Posterior vena cava (tissue), 2 donors: ENCODE measurements at regions not wholly inside any gene's neighbourhood (a gene's known extent, or its start where the extent isn't known, plus 50 kb on each side); places are given as distances from the start of the nearest gene placed in this dataset.
"Not testable (repeated sequence)": the region's sequence is repeated elsewhere in the genome, so short reads cannot be mapped to it uniquely, and the experiment has no call there.

Experiments used
- DNase-seq: peaks from one replicate; pipeline ENCODE4 v3.0.0-alpha.2; 2020; ENCODE audit warnings: low spot score
- intact Hi-C, 2 donors: fragments of 100-400 bp; cut with DNase I; formaldehyde crosslinking; loops; one replicate each; pipeline versions ENCODE4 v1.14.1 to v1.14.2; 2022 to 2023
- donor health status: DM: yes; HTN: yes; CAD: no.
- donor health status: DM: yes; HTN: yes; CAD: no.

GRCh38 chr4:134807231-134807745 is 605.7 kb upstream of the PABPC4L start:
- DNase-seq, result no peak
- intact Hi-C loops, result no loop called here

DNA sequence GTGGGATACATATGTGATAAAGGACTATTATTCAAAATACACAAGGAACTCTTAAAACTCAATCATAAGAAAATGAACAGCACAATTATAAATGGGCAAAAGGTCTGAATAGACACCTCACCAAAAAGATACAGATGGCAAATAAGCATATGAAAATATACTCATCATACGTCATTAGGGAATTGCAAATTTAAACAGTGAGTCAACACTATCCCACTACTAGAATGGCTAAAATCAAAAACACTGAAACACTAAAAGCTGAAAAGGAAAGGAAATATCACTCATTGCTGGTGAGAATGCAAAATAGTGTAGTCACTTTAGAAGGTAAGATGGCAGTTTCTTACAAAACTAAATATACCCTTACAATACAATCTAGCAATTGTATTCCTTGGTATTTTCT is 597.0 kb upstream of the PABPC4L start:
- intact Hi-C loops, result no loop called here

DNA sequence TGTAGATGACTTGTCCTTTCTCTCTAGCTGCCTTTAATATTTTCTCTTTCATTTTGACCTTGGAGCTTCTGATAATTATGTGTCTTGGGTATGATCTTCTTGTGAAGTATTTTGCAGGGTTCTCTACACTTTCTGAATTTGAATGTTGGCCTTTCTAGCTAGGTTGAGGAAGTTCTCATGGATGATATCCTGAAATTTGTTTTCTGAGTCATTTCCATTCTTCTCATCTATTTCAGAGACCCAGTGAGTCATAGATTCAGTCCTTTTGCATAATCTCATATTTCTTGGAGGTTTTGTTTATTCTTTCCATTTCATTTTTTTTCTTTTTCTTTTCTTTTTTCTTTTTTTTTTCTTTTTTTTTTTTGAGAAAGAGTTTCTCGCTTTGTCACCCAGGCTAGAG is 585.7 kb upstream of the PABPC4L start:
- no peak for DNase-seq
- intact Hi-C loops, result no loop called here

More for the DNA sequence above, 597.0 kb upstream of the PABPC4L start:
- DNase-seq, result no peak

DNA sequence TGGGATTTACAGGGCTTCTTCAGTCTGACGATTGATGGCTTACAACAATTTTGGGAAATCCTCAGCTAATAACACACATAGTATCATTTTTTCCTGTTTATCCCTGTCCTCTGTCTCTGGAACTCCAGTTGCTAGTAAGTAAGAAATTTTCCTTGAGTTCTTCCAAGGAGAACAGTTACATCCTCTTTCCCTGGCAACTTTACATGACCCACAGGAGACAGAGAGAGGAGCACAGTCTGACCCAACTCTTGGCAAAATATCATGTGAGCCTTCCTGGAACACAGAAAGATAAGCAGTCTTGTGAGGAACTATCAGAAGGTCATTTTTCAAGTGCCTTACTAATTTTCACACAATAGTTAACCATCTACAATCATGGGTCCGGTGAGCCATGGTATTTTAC is 578.7 kb upstream of the PABPC4L start:
- intact Hi-C loops, result no loop called here
- no peak for DNase-seq

GRCh38 chr4:134777606-134778005 is 576.0 kb upstream of the PABPC4L start:
- intact Hi-C loops, result no loop called here
- no peak for DNase-seq

- peak; percentile 70 for DNase-seq
- intact Hi-C loops, result no loop called here
Measured at GRCh38 chr4:134773497-134774000, 572.0 kb upstream of the PABPC4L start.

DNA sequence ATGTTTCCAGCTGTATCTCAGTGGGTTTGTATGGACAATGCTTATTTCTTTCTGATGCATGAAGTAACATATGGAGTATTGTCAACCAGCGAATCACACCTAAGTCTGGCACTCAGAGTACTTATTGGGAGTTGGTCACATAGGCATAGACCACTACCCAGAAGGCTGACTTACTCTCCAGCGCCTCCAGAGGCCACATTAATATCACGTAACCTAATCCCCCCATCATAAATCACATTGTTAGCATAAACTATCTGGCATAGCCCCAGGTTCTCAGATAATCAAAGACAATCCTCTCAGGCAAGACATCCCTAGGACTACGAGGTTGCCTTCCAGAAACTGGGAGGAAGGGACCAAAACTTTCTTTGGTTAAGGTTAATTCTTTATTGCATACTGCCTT is 560.5 kb upstream of the PABPC4L start:
- intact Hi-C loops, result no loop called here
- no peak for DNase-seq

GRCh38 chr4:134756421-134756820 is 554.8 kb upstream of the PABPC4L start:
- DNase-seq, result no peak
- intact Hi-C loops, result no loop called here

GRCh38 chr4:134754301-134755019 is 552.9 kb upstream of the PABPC4L start:
- intact Hi-C loops, result no loop called here

GRCh38 chr4:134753390-134753789 is 551.8 kb upstream of the PABPC4L start:
- no peak for DNase-seq
- intact Hi-C loops, result no loop called here

More at GRCh38 chr4:134754301-134755019, 552.9 kb upstream of the PABPC4L start:
- no peak for DNase-seq

GRCh38 chr4:134747108-134747805 is 545.7 kb upstream of the PABPC4L start:
- intact Hi-C loops, result no loop called here
- DNase-seq, result no peak

DNA sequence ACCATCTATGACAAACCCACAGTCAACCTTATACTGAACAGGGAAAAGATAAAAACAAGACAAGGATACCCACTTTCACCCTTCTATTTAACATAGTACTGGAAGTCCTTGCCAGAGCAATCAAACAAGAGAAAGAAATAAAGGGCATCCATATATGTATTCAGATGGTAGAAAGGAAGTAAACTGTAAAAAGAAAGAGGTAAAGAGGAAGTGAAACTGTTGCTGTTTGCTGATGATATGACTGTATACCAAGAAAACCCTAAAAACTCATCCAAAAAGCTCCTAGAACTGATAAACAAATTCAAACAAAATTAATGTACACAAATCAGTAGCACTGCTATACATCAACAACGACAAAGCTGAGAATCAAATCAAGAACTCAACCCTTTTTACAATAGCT is 538.7 kb upstream of the PABPC4L start:
- intact Hi-C loops, result no loop called here
- no peak for DNase-seq

GRCh38 chr4:134735901-134736300 is 534.3 kb upstream of the PABPC4L start:
- intact Hi-C loops, result no loop called here
- DNase-seq, result no peak

DNA sequence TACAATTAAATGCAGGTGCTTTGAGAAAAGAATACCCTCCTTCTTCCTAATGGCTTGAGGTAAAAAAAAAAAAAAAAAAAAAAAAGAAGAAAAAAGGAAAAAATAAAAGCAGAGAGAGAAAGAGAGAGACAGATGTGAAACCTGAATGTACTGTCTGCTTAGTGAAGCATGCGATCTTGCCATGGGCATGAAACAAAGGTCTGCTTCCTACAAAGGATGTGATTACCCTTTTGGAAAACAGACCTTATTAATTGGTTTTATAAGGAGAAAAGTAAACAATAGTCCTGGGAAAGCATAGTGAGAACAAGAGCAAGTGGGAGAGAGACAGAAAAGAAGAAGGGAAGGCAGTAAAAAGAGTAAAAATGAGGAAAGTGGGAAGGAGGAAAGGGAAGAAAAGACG is 526.1 kb upstream of the PABPC4L start:
- intact Hi-C loops, result no loop called here
- no peak for DNase-seq

DNA sequence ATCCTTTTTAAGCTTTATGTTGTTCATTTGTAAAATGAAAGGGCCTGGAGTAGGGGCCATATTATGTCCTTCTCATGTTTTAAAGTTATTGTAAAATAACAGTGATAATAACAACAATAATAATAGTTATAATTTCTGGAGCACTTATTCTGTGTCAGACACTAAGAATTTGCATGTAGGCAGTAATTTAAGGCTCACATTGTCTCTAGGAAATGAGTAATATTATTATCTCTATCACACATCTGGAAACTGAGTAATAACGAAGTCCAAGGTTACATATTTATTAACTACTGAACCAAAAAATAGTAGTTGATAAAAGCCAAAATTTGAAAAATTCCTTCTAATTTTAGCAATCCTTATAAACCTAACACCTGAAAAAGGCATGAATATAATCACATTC is 520.7 kb upstream of the PABPC4L start:
- intact Hi-C loops, result no loop called here
- no peak for DNase-seq

- intact Hi-C loops, result no loop called here
- DNase-seq, result no peak
Measured at GRCh38 chr4:134720030-134720429, 518.4 kb upstream of the PABPC4L start.

DNA sequence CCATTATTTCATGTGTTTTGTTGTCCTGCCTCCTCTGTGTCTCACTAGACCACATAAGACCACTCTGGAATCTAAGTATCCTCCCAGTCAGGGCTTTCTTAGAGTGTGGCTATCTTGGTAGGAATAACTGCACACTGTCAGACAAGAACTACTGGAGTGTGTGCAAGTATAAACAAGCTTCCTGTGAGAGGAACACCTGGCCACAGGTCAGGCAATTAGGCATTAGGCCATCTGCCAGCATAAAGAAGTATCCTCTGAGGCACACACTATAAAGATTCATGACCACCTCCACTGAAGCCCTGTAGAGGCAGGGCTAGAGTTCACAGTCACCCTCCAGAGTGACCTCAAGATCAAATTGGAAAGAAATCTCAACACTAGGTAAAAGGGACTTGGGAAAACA is 507.0 kb upstream of the PABPC4L start:
- no peak for DNase-seq

GRCh38 chr4:134708026-134708425 is 506.4 kb upstream of the PABPC4L start:
- DNase-seq, result no peak
- intact Hi-C loops, result no loop called here

More for the DNA sequence above, 507.0 kb upstream of the PABPC4L start:
- intact Hi-C loops, result no loop called here

GRCh38 chr4:134702374-134702773 is 500.8 kb upstream of the PABPC4L start:
- no peak for DNase-seq
- intact Hi-C loops, result no loop called here

DNA sequence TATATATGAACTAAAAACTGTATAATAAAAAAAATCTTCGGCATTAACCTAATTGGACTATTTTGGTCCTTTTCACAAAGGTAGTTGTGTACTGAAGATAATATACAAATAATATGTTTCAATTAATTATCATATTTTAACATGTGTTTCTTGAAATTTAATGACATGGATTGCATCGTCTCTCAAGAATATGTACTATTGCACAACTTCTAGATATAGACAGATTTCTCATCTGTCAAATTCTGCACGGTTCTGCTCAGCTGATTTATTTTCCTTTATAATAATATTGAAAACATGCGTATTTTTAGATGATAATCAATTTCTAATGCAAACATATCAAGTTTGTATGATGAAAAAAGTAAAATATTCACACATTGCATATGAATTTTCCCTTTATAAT is 498.7 kb upstream of the PABPC4L start:
- DNase-seq, result no peak
- intact Hi-C loops, result no loop called here

DNA sequence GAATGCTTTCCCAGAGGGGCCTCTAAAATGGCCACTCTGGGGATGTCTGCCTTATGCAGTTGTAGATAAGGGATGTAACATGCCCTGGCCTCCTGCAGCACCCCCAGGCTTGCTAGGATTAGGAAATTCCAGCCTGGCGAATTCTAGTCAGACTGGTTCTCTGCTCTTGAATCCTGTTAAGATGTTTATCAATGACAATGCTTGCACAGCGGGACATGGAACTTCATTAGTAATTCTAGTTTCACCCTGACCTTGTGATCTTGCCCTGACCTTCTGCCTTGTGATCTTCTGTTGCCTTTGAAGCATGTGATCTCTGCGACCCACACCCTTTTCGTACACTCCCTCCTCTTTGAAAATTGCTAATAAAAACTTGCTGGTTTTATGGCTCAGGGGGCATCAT is 497.2 kb upstream of the PABPC4L start:
- DNase-seq, intact Hi-C loops: not testable (repeated sequence)
